H9 (cell line): ENCODE measurements at regions not wholly inside any gene's neighbourhood (a gene's known extent, or its start where the extent isn't known, plus 50 kb on each side); places are given as distances from the start of the nearest gene placed in this dataset.

Source experiments
- DNase-seq: peaks from one replicate; pipeline ENCODE4 v3.0.0-alpha.2; 2017
- H2AFZ ChIP-seq: one replicate; pipeline ENCODE4 v1.6.1; 2013; ENCODE audit warnings: mild to moderate bottlenecking, low read length, control low read depth, moderate library complexity
- H2AK5ac ChIP-seq: 2 replicates; pipeline ENCODE4 v1.6.1; 2013; ENCODE audit warnings: low read length, control low read depth, mixed read lengths; ENCODE audit not compliant: insufficient read length
- H2BK120ac ChIP-seq: one replicate; pipeline ENCODE4 v1.6.1; 2013; ENCODE audit warnings: low read depth, mild to moderate bottlenecking, low read length, control low read depth, inconsistent platforms; ENCODE audit not compliant: poor library complexity, severe bottlenecking
- H2BK12ac ChIP-seq: 2 replicates; pipeline ENCODE4 v1.6.1; 2013; ENCODE audit warnings: low read length, control low read depth, mixed read lengths, low read depth; ENCODE audit not compliant: insufficient read length
- H2BK15ac ChIP-seq: 2 replicates; pipeline ENCODE4 v1.6.1; 2013; ENCODE audit warnings: low read depth, low read length, control low read depth
- H2BK20ac ChIP-seq: one replicate; pipeline ENCODE4 v1.6.1; 2013; ENCODE audit warnings: low read depth, mild to moderate bottlenecking, low read length, control low read depth, inconsistent platforms; ENCODE audit not compliant: poor library complexity, severe bottlenecking
- H2BK5ac ChIP-seq: 2 replicates; pipeline ENCODE4 v1.6.1; 2013; ENCODE audit warnings: low read length, control low read depth, mixed read lengths; ENCODE audit not compliant: insufficient read length
- H3K14ac ChIP-seq: 2 replicates; pipeline ENCODE4 v1.6.1; 2013; ENCODE audit warnings: low read length, control low read depth; ENCODE audit not compliant: insufficient read depth
- H3K18ac ChIP-seq: 2 replicates; pipeline ENCODE4 v1.6.1; 2013; ENCODE audit warnings: low read depth, mild to moderate bottlenecking, mixed read lengths, low read length, control low read depth; ENCODE audit not compliant: insufficient read length
- H3K23ac ChIP-seq: 2 replicates; pipeline ENCODE4 v1.6.1; 2013; ENCODE audit warnings: low read length, control low read depth, mixed read lengths, low read depth; ENCODE audit not compliant: insufficient read length
- H3K23me2 ChIP-seq: 2 replicates; pipeline ENCODE4 v1.6.1; 2013; ENCODE audit warnings: low read depth, mild to moderate bottlenecking, mixed read lengths, low read length, control low read depth; ENCODE audit not compliant: insufficient read length, poor library complexity, severe bottlenecking
- H3K27ac ChIP-seq: 2 replicates; pipeline ENCODE4 v1.5.1; 2013; ENCODE audit warnings: low read length, control low read depth, mixed read lengths, low read depth; ENCODE audit not compliant: insufficient read length
- H3K27me3 ChIP-seq: 2 replicates; pipeline ENCODE4 v1.6.1; 2013; ENCODE audit warnings: low read length, control low read depth, inconsistent platforms; ENCODE audit not compliant: insufficient read depth
- H3K4ac ChIP-seq: 2 replicates; pipeline ENCODE4 v1.6.1; 2013; ENCODE audit warnings: low read depth, mild to moderate bottlenecking, control low read depth, inconsistent platforms, low read length, moderate library complexity
- H3K4me1 ChIP-seq: 2 replicates; pipeline ENCODE4 v1.6.1; 2013; ENCODE audit warnings: low read length, control low read depth, inconsistent platforms; ENCODE audit not compliant: insufficient read depth
- H3K4me2 ChIP-seq: 2 replicates; pipeline ENCODE4 v1.6.1; 2013; ENCODE audit warnings: low read length, control low read depth, mixed read lengths; ENCODE audit not compliant: insufficient read length, insufficient read depth
- H3K56ac ChIP-seq: 2 replicates; pipeline ENCODE4 v1.6.1; 2013; ENCODE audit warnings: low read depth, mild to moderate bottlenecking, mixed read lengths, low read length, control low read depth; ENCODE audit not compliant: insufficient read length
- H3K79me1 ChIP-seq: 2 replicates; pipeline ENCODE4 v1.6.1; 2013; ENCODE audit warnings: low read depth, mild to moderate bottlenecking, moderate library complexity, low read length, control low read depth, inconsistent platforms; ENCODE audit not compliant: insufficient read depth, poor library complexity, severe bottlenecking
- H3K79me2 ChIP-seq: 2 replicates; pipeline ENCODE4 v1.6.1; 2013; ENCODE audit warnings: low read length, control low read depth, inconsistent platforms; ENCODE audit not compliant: insufficient read depth
- H3K9ac ChIP-seq: 2 replicates; pipeline ENCODE4 v1.6.1; 2013; ENCODE audit warnings: low read length, control low read depth, mixed read lengths; ENCODE audit not compliant: insufficient read length; ENCODE audit errors: extremely low read depth
- H3K9me3 ChIP-seq: one replicate; pipeline ENCODE4 v1.6.1; 2013; ENCODE audit warnings: low read depth, low read length, inconsistent platforms; ENCODE audit not compliant: control insufficient read depth
- H3T11ph ChIP-seq: one replicate; pipeline ENCODE4 v1.6.1; 2013; ENCODE audit warnings: mild to moderate bottlenecking, low read length, control low read depth, inconsistent platforms
- H4K20me1 ChIP-seq: one replicate; pipeline ENCODE4 v1.6.1; 2013; ENCODE audit not compliant: control insufficient read depth, insufficient read length, insufficient read depth
- H4K5ac ChIP-seq: 2 replicates; pipeline ENCODE4 v1.6.1; 2013; ENCODE audit warnings: low read depth, mild to moderate bottlenecking, mixed read lengths, low read length, control low read depth; ENCODE audit not compliant: insufficient read length
- H4K8ac ChIP-seq: replicated peaks from 2 replicates; pipeline ENCODE4 v1.6.1; 2013; ENCODE audit warnings: low read length, control low read depth, mixed read lengths, low read depth; ENCODE audit not compliant: insufficient read length
- H4K91ac ChIP-seq: 2 replicates; pipeline ENCODE4 v1.6.1; 2013; ENCODE audit warnings: low read depth, mild to moderate bottlenecking, moderate library complexity, mixed read lengths, low read length, control low read depth; ENCODE audit not compliant: insufficient read length
- H3K27ac Mint-ChIP-seq, 3 experiments: 2 replicates in 2 of 3; 3 replicates in 1 of 3; pipeline ENCODE4 v1.8.0; 2020 to 2021; ENCODE audit warnings: mixed read lengths in 3 of 3, mild to moderate bottlenecking in 1 of 3, moderate library complexity in 1 of 3
- H3K27me3 Mint-ChIP-seq: 2 replicates; pipeline ENCODE4 v1.8.0; 2021; ENCODE audit warnings: low read depth, mild to moderate bottlenecking, moderate library complexity, mixed read lengths
- H3K36me3 Mint-ChIP-seq, 3 experiments: 2 replicates in 2 of 3; 3 replicates in 1 of 3; pipeline ENCODE4 v1.8.0; 2020 to 2021; ENCODE audit warnings: low read depth in 3 of 3, mixed read lengths in 3 of 3; ENCODE audit not compliant: insufficient read depth in 1 of 3
- H3K4me1 Mint-ChIP-seq, 2 experiments: 2 replicates each; pipeline ENCODE4 v1.8.0; 2020; ENCODE audit warnings: mixed read lengths in 2 of 2
- H3K4me3 Mint-ChIP-seq, 2 experiments: 2 replicates in 1 of 2; 3 replicates in 1 of 2; pipeline ENCODE4 v1.8.0; 2020 to 2021; ENCODE audit warnings: mild to moderate bottlenecking in 2 of 2, mixed read lengths in 2 of 2, moderate library complexity in 1 of 2
- H3K9me3 Mint-ChIP-seq, 2 experiments: 2 replicates in 1 of 2; 3 replicates in 1 of 2; pipeline ENCODE4 v1.8.0; 2020; ENCODE audit warnings: mild to moderate bottlenecking in 2 of 2, mixed read lengths in 2 of 2, moderate library complexity in 1 of 2
- WGBS: extraction: QIAGEN DNeasy Blood & Tissue Kit; methylation state at CpG from one replicate; pipeline ENCODE4 v1.1.7; 2013; ENCODE audit warnings: missing lambda C conversion rate, low lambda C conversion rate, mixed read lengths; ENCODE audit not compliant: insufficient read length; ENCODE audit errors: extremely low coverage; 5-methylcytosine and 5-hydroxymethylcytosine counted together
- TF ChIP-seq, protein P1 (sequence below): fragments of 200-600 bp; sonication (generic); conservative IDR thresholded peaks from 3 replicates; pipeline ENCODE4 v1.8.0; 2021; ENCODE audit warnings: antibody characterized with exemption, mild to moderate bottlenecking

DNA sequence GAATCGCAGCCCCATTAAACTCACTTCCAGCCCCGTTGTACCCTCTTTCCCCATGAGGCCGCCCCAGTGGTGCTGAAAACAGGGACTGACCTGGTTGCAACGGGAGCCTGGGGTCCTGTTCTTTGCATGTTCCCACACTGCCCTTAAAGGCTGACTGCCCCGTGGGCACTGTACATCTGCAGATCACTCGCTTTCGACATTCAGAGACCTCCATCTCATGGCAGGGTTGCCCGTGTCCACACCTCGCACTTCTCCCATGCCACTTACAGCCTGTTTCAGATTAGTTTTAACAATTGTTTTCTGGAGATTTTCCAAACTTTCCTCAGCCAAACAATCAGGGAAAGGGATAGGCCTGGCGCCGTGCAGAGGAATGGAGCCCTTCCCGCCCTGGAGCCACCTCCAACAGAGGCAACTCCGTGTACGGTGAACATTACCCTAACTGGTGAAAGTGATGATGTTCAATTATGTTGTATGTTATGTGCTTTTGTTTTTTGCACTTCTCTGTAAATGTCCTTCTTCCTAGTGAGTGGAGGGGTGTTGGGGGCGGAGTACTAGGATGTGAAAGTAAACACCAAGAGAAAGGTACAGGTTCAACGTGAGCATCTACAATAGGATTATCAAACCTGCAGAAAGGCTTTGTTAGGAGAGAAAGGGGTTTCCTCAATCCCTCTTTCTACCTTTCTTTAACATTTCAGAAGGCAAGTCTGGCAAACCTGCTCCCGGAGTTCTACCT lies 262.8 kb downstream of the FOXO1 start:
- Histone ChIP-seq H3K4ac (no peak overlapping the region), H3K23ac (no peak overlapping the region), H3K14ac (no peak overlapping the region), H3K56ac (no peak overlapping the region), H3K23me2 (no peaks in the 10 kb centered on the region), H4K8ac (no peak overlapping the region), H2AFZ (no peak overlapping the region), H2BK12ac (no peak overlapping the region), H3T11ph (no peak overlapping the region), H3K18ac (no peak overlapping the region), H4K91ac (no peak overlapping the region), H2BK15ac (no peak overlapping the region), H3K27ac (no peak overlapping the region), H2AK5ac (no peak overlapping the region), H3K9me3 (no peaks in the 10 kb centered on the region), H3K79me1 (no peaks in the 10 kb centered on the region), H3K4me1 (no peaks in the 10 kb centered on the region; the same call in 1 of the 2 replicates), H3K79me2 (0 out of 2 replicates have a peak, but pooled peaks cover under 1% of the 10 kb centered on the region), H3K9ac (no peak overlapping the region), H4K20me1 (no peaks in the 10 kb centered on the region), H2BK20ac (no peak overlapping the region), H4K5ac (no peak overlapping the region), H3K4me2 (no peak overlapping the region), H2BK120ac (no peak overlapping the region), H3K27me3 (no peaks in the 10 kb centered on the region), H2BK5ac (no peak overlapping the region)
- no peaks in the 10 kb centered on the region; the same call in 1 of the 2 replicates for H3K27me3 Mint-ChIP-seq
- H3K36me3 Mint-ChIP-seq, result no peaks in the 10 kb centered on the region
- H3K4me1 Mint-ChIP-seq, result peaks cover 15 to 17% of the 10 kb centered on the region in 2 experiments
- DNase-seq, result no peak
- H3K9me3 Mint-ChIP-seq, result no peaks in the 10 kb centered on the region
- no peak overlapping the region for H3K4me3 Mint-ChIP-seq
- H3K27ac Mint-ChIP-seq, result peak overlapping the region in 1 of 3 experiments; percentile 5; a peak in 1 of 7 replicates
- no CpG with 5 or more reads among the region's 17 CpGs for WGBS
- TF ChIP-seq, protein P1, sequence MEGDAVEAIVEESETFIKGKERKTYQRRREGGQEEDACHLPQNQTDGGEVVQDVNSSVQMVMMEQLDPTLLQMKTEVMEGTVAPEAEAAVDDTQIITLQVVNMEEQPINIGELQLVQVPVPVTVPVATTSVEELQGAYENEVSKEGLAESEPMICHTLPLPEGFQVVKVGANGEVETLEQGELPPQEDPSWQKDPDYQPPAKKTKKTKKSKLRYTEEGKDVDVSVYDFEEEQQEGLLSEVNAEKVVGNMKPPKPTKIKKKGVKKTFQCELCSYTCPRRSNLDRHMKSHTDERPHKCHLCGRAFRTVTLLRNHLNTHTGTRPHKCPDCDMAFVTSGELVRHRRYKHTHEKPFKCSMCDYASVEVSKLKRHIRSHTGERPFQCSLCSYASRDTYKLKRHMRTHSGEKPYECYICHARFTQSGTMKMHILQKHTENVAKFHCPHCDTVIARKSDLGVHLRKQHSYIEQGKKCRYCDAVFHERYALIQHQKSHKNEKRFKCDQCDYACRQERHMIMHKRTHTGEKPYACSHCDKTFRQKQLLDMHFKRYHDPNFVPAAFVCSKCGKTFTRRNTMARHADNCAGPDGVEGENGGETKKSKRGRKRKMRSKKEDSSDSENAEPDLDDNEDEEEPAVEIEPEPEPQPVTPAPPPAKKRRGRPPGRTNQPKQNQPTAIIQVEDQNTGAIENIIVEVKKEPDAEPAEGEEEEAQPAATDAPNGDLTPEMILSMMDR, result no peak
